Endodermal cell (in vitro differentiated cells): ENCODE measurements at regions not wholly inside any gene's neighbourhood (a gene's known extent, or its start where the extent isn't known, plus 50 kb on each side); places are given as distances from the start of the nearest gene placed in this dataset.
A peak's percentile ranks its signal among the peaks of the same experiment; 100 is the strongest.

Experiments used
- DNase-seq: peaks from one replicate; pipeline ENCODE4 v3.0.0-alpha.2; 2017
- H3K27ac ChIP-seq: 2 replicates; pipeline ENCODE4 v1.5.1; 2013; ENCODE audit warnings: mild to moderate bottlenecking, low read depth, low read length, moderate library complexity
- H3K27me3 ChIP-seq: 2 replicates; pipeline ENCODE4 v1.6.1; 2013; ENCODE audit warnings: mild to moderate bottlenecking, low read length, moderate library complexity; ENCODE audit not compliant: insufficient read depth, control insufficient read depth, poor library complexity, severe bottlenecking
- H3K36me3 ChIP-seq: 2 replicates; pipeline ENCODE4 v1.7.0; 2013; ENCODE audit warnings: mild to moderate bottlenecking, low read length, moderate library complexity; ENCODE audit not compliant: control insufficient read depth, insufficient read depth
- H3K4me1 ChIP-seq: one replicate; pipeline ENCODE4 v1.7.0; 2013; ENCODE audit warnings: low read length; ENCODE audit not compliant: control insufficient read depth, insufficient read depth
- H3K4me3 ChIP-seq: 2 replicates; pipeline ENCODE4 v1.5.1; 2013; ENCODE audit warnings: mild to moderate bottlenecking, low read length, moderate library complexity
- H3K9ac ChIP-seq: 2 replicates; pipeline ENCODE4 v1.6.1; 2013; ENCODE audit warnings: mild to moderate bottlenecking, low read length, moderate library complexity; ENCODE audit not compliant: poor library complexity, severe bottlenecking; ENCODE audit errors: extremely low read depth
- H3K9me3 ChIP-seq: 2 replicates; pipeline ENCODE4 v1.6.1; 2013; ENCODE audit warnings: mild to moderate bottlenecking, low read length, moderate library complexity; ENCODE audit not compliant: control insufficient read depth
- H3K27ac Mint-ChIP-seq: 2 replicates; pipeline ENCODE4 v1.8.0; 2020; ENCODE audit warnings: mixed read lengths
- H3K27me3 Mint-ChIP-seq: 2 replicates; pipeline ENCODE4 v1.8.0; 2021; ENCODE audit warnings: mild to moderate bottlenecking, mixed read lengths; ENCODE audit not compliant: insufficient read depth
- H3K36me3 Mint-ChIP-seq: 2 replicates; pipeline ENCODE4 v1.8.0; 2020; ENCODE audit warnings: low read depth, mixed read lengths
- H3K4me1 Mint-ChIP-seq: 2 replicates; pipeline ENCODE4 v1.8.0; 2020; ENCODE audit warnings: mixed read lengths
- H3K4me3 Mint-ChIP-seq: 2 replicates; pipeline ENCODE4 v1.8.0; 2020; ENCODE audit warnings: mild to moderate bottlenecking, moderate library complexity, mixed read lengths
- H3K9me3 Mint-ChIP-seq: 2 replicates; pipeline ENCODE4 v1.8.0; 2020; ENCODE audit warnings: mild to moderate bottlenecking, mixed read lengths
- WGBS, 2 experiments: methylation state at CpG; one replicate each; pipeline versions ENCODE4 v1.1.5 to v1.1.7; 2013; ENCODE audit warnings: missing lambda C conversion rate in 2 of 2, mixed read lengths in 1 of 2; ENCODE audit not compliant: insufficient coverage in 1 of 2, insufficient read length in 1 of 2; 5-methylcytosine and 5-hydroxymethylcytosine counted together
- TF ChIP-seq, protein P1 (sequence below): fragments of 200-600 bp; sonication (generic); conservative IDR thresholded peaks from 2 replicates; pipeline ENCODE4 v1.5.0; 2021; ENCODE audit warnings: antibody characterized with exemption, mild to moderate bottlenecking

GRCh38 chr5:10130881-10131280 is 118.8 kb downstream of the ATPSCKMT start:
- Histone ChIP-seq H3K9ac (no peak overlapping the region), H3K27me3 (no peaks in the 10 kb centered on the region), H3K9me3 (no peaks in the 10 kb centered on the region), H3K27ac (peak overlapping the region; percentile 35), H3K4me1 (peaks cover 9% of the 10 kb centered on the region), H3K36me3 (no peaks in the 10 kb centered on the region), H3K4me3 (peak overlapping the region; percentile 25)
- DNase-seq: peak; percentile 56
- WGBS, 2 experiments: 74 to 76% methylated on average over 3 of the region's 3 CpGs
- TF ChIP-seq, protein P1, sequence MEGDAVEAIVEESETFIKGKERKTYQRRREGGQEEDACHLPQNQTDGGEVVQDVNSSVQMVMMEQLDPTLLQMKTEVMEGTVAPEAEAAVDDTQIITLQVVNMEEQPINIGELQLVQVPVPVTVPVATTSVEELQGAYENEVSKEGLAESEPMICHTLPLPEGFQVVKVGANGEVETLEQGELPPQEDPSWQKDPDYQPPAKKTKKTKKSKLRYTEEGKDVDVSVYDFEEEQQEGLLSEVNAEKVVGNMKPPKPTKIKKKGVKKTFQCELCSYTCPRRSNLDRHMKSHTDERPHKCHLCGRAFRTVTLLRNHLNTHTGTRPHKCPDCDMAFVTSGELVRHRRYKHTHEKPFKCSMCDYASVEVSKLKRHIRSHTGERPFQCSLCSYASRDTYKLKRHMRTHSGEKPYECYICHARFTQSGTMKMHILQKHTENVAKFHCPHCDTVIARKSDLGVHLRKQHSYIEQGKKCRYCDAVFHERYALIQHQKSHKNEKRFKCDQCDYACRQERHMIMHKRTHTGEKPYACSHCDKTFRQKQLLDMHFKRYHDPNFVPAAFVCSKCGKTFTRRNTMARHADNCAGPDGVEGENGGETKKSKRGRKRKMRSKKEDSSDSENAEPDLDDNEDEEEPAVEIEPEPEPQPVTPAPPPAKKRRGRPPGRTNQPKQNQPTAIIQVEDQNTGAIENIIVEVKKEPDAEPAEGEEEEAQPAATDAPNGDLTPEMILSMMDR: no peak
- peaks cover 10% of the 10 kb centered on the region for H3K4me1 Mint-ChIP-seq
- peaks cover 4% of the 10 kb centered on the region for H3K9me3 Mint-ChIP-seq
- no peak overlapping the region for H3K4me3 Mint-ChIP-seq
- peaks cover 6% of the 10 kb centered on the region for H3K27me3 Mint-ChIP-seq
- no peaks in the 10 kb centered on the region for H3K36me3 Mint-ChIP-seq
- H3K27ac Mint-ChIP-seq: peak overlapping the region; percentile 49

GRCh38 chr5:10126900-10127299 is 122.8 kb downstream of the ATPSCKMT start:
- Histone ChIP-seq H3K9ac (no peak overlapping the region), H3K27ac (no peak overlapping the region), H3K4me3 (no peak overlapping the region), H3K4me1 (peaks cover 7% of the 10 kb centered on the region), H3K27me3 (no peaks in the 10 kb centered on the region), H3K9me3 (no peaks in the 10 kb centered on the region), H3K36me3 (no peaks in the 10 kb centered on the region)
- DNase-seq: no peak
- Mint-ChIP-seq H3K4me1 (peaks cover 5% of the 10 kb centered on the region), H3K36me3 (no peaks in the 10 kb centered on the region), H3K27me3 (peaks cover 6% of the 10 kb centered on the region), H3K9me3 (peaks cover 2% of the 10 kb centered on the region), H3K4me3 (no peak overlapping the region), H3K27ac (no peak overlapping the region)
- 95 to 100% methylated on average over 1 to 6 of the region's 6 CpGs for WGBS, 2 experiments
- TF ChIP-seq, protein P1: no peak

GRCh38 chr5:10125116-10125515 is 124.6 kb downstream of the ATPSCKMT start:
- Mint-ChIP-seq H3K4me3 (no peak overlapping the region), H3K4me1 (no peaks in the 10 kb centered on the region), H3K27ac (no peak overlapping the region), H3K27me3 (peaks cover 6% of the 10 kb centered on the region), H3K36me3 (no peaks in the 10 kb centered on the region), H3K9me3 (peaks cover 2% of the 10 kb centered on the region)
- Histone ChIP-seq H3K27me3 (no peaks in the 10 kb centered on the region), H3K9me3 (no peaks in the 10 kb centered on the region), H3K9ac (no peak overlapping the region), H3K4me3 (no peak overlapping the region), H3K27ac (no peak overlapping the region), H3K36me3 (no peaks in the 10 kb centered on the region), H3K4me1 (no peaks in the 10 kb centered on the region)
- DNase-seq: no peak
- 93 to 94% methylated on average over 8 to 9 of the region's 9 CpGs for WGBS, 2 experiments
- TF ChIP-seq, protein P1: no peak
